WERI-Rb-1 (cell line): ENCODE measurements at regions not wholly inside any gene's neighbourhood (a gene's known extent, or its start where the extent isn't known, plus 50 kb on each side); places are given as distances from the start of the nearest gene placed in this dataset.

Experiments used
- DNase-seq: peaks from one replicate; pipeline ENCODE4 v3.0.0-alpha.2; 2020
- H3K27ac ChIP-seq: fragments of 250-450 bp; sonication (Bioruptor Pico); 2 replicates; pipeline ENCODE4 v1.5.1; 2020; ENCODE audit warnings: mild to moderate bottlenecking, moderate library complexity
- H3K27me3 ChIP-seq: fragments of 250-450 bp; sonication (Bioruptor Pico); 2 replicates; pipeline ENCODE4 v1.5.1; 2021; ENCODE audit warnings: mild to moderate bottlenecking, low read depth, moderate library complexity; ENCODE audit not compliant: insufficient read depth, severe bottlenecking
- H3K36me3 ChIP-seq: fragments of 250-450 bp; sonication (Bioruptor Pico); 2 replicates; pipeline ENCODE4 v1.5.1; 2020; ENCODE audit warnings: mild to moderate bottlenecking, moderate library complexity
- H3K4me3 ChIP-seq: 2 replicates; pipeline ENCODE4 v1.5.1; 2011; ENCODE audit warnings: low read depth, mild to moderate bottlenecking, control low read depth, low read length
- H3K9me3 ChIP-seq: fragments of 250-450 bp; sonication (Bioruptor Pico); 2 replicates; pipeline ENCODE4 v1.5.1; 2021; ENCODE audit warnings: mild to moderate bottlenecking, moderate library complexity; ENCODE audit not compliant: severe bottlenecking
- TF ChIP-seq, protein P1 (sequence below): IDR thresholded peaks from 2 replicates; pipeline ENCODE4 v1.5.1; 2011; ENCODE audit warnings: low read depth, mild to moderate bottlenecking, control low read depth, inconsistent platforms, low read length

DNA sequence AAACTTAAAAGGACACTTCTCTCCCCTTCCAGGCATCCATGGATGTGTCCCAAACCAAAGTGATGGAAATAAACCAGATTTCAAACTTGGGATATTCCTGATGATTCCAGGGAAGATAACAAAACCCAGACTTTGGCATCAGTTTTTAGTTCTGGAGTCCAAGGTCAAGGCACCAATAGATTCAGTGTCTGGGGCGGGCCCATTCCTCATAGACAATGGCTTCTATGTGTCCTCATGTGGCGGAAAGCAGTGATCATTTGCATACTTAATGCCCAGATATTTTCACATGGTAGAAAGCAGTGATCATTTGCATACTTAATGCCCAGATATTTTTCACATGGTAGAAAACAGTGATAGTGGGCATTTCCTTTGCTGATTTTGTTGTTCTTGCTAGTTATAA is 151.4 kb upstream of the DAP start:
- Histone ChIP-seq H3K27me3 (no peaks in the 10 kb centered on the region), H3K4me3 (no peak overlapping the region), H3K36me3 (no peaks in the 10 kb centered on the region), H3K27ac (no peak overlapping the region), H3K9me3 (peaks cover 2% of the 10 kb centered on the region)
- DNase-seq, result no peak
- TF ChIP-seq, protein P1, sequence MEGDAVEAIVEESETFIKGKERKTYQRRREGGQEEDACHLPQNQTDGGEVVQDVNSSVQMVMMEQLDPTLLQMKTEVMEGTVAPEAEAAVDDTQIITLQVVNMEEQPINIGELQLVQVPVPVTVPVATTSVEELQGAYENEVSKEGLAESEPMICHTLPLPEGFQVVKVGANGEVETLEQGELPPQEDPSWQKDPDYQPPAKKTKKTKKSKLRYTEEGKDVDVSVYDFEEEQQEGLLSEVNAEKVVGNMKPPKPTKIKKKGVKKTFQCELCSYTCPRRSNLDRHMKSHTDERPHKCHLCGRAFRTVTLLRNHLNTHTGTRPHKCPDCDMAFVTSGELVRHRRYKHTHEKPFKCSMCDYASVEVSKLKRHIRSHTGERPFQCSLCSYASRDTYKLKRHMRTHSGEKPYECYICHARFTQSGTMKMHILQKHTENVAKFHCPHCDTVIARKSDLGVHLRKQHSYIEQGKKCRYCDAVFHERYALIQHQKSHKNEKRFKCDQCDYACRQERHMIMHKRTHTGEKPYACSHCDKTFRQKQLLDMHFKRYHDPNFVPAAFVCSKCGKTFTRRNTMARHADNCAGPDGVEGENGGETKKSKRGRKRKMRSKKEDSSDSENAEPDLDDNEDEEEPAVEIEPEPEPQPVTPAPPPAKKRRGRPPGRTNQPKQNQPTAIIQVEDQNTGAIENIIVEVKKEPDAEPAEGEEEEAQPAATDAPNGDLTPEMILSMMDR, result no peak

DNA sequence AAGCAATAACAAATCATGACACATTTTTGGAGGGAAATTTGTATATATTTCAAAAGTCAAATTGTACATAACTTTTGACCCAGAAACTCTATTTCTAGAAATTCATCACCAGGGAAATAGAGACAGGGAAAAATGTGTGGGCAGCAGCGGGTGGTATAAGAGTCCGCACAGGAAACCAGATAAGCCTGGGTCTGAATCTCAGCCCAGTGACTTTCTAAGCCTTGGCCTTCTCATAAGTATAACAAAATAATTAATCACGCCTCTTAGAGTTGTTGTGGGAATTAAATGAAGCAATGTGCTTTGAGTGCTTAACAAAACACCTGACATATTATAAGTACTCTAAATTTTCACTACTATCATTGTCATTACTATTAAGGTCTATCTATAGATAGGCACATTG is 149.2 kb upstream of the DAP start:
- H3K27ac ChIP-seq, result no peak overlapping the region
- peaks cover 12% of the 10 kb centered on the region for H3K9me3 ChIP-seq
- H3K27me3 ChIP-seq, result no peaks in the 10 kb centered on the region
- DNase-seq, result no peak
- no peaks in the 10 kb centered on the region for H3K36me3 ChIP-seq
- TF ChIP-seq, protein P1, result no peak
- H3K4me3 ChIP-seq, result no peak overlapping the region

DNA sequence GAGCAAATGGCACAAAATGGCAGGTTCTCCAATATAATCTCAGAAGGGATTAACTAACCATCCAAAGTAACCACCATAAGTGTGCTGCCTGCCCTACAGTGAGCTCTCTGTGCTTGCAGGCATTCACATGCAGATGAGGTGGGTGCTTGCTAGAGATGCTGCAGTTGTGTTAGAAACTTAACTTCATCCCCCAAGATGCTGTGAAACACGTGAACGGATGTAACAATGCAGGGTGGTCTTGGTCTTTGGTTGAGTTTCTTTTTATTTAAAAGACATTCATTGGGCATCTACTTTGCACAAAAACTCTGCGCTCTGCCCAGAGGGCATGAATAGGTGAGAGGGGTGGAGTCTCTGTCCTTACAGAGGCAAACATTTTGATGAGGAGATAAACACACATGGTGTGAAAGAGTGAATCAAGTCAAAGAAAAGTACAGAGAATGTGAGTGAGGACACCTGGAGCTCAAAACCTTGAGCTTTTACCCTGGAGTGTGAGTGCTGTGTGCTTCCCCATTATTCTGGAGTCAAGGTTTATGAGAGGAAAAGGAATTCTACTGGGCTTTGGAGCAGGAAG is 143.9 kb upstream of the DAP start:
- Histone ChIP-seq H3K4me3 (no peak overlapping the region), H3K9me3 (peaks cover 12% of the 10 kb centered on the region), H3K27ac (no peak overlapping the region), H3K27me3 (no peaks in the 10 kb centered on the region), H3K36me3 (no peaks in the 10 kb centered on the region)
- TF ChIP-seq, protein P1, result no peak
- DNase-seq, result no peak

DNA sequence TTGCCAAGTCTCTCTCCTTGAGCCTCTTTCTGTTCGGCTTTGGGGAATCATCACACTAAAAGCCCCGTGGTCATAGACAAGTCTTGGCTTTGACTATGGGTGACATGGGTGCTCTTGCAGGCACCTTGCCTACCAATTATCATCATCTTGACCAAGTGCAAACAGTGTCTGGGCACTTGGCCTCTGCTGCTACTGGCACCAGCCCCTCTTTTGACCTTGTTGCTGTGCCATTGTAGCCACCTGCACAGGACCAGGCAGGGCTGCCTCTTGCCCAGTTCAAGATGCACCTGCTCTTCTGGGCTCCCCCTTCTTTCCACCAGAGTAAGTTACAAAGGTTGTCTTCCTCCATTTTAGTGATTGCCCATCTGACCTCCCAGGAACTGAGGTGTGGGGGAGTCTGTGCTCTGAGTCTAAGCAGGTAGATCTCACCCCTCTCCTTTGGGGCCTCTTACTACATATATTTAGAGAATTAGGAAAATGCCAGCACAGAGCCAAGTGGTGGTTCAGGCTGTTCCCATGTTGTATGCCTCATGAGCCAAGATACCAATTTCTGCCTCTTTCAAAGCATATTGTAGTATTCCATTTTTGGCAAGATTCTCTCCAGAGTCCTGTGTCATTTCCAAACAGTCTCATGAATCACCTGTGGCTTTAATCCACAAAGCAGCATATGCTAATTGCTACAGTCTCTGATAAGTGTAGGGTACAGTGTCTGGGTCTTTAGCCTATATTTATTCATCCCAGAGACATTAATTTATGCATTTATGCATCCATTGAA is 142.9 kb upstream of the DAP start:
- Histone ChIP-seq H3K9me3 (peaks cover 12% of the 10 kb centered on the region), H3K27me3 (no peaks in the 10 kb centered on the region), H3K36me3 (no peaks in the 10 kb centered on the region), H3K4me3 (no peak overlapping the region), H3K27ac (no peak overlapping the region)
- no peak for DNase-seq
- TF ChIP-seq, protein P1, result no peak

DNA sequence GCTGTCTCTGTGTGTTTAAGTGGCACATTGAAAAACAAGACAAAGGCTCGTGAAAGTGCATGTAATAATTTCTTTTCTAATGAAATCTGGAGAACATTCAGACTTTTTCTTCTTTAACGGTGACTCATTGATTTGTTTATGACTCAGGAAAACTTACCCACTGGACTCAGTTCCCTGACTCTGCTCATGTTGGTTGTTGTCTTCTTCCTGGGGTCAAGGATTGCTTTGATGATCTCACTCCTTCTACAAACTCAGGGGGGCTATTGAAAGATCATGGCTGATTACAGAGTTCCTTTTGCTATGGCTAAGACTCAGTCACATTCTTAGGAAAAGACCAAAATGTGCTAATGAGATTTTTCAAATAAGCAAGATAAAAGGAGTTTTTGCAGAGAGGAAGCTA is 141.1 kb upstream of the DAP start:
- Histone ChIP-seq H3K4me3 (no peak overlapping the region), H3K27me3 (no peaks in the 10 kb centered on the region), H3K9me3 (peaks cover 8% of the 10 kb centered on the region), H3K27ac (no peak overlapping the region), H3K36me3 (no peaks in the 10 kb centered on the region)
- no peak for DNase-seq
- TF ChIP-seq, protein P1, result no peak
